ENCODE measurements at regions not wholly inside any gene's neighbourhood (a gene's known extent, or its start where the extent isn't known, plus 50 kb on each side); places are given as distances from the start of the nearest gene placed in this dataset.

- Histone ChIP-seq H3K4me1 (ENCODE audit: control insufficient read depth in 1 of 2, low read depth in 2 of 2) (peaks cover 0 to 9% of the 10 kb centered on the region in 2 donors), H3K4me3 (no peak overlapping the region), H3K36me3 (no peaks in the 10 kb centered on the region), H3K27me3 (replicated peaks; ENCODE audit: insufficient read depth) (no peaks in the 10 kb centered on the region), H3K9me3 (no peaks in the 10 kb centered on the region), H3K27ac (no peak overlapping the region)
- TF ChIP-seq, protein P1, sequence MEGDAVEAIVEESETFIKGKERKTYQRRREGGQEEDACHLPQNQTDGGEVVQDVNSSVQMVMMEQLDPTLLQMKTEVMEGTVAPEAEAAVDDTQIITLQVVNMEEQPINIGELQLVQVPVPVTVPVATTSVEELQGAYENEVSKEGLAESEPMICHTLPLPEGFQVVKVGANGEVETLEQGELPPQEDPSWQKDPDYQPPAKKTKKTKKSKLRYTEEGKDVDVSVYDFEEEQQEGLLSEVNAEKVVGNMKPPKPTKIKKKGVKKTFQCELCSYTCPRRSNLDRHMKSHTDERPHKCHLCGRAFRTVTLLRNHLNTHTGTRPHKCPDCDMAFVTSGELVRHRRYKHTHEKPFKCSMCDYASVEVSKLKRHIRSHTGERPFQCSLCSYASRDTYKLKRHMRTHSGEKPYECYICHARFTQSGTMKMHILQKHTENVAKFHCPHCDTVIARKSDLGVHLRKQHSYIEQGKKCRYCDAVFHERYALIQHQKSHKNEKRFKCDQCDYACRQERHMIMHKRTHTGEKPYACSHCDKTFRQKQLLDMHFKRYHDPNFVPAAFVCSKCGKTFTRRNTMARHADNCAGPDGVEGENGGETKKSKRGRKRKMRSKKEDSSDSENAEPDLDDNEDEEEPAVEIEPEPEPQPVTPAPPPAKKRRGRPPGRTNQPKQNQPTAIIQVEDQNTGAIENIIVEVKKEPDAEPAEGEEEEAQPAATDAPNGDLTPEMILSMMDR (IDR thresholded peaks at IDR 0.05), result no peak
- no peak for ATAC-seq (ENCODE audit: insufficient number of reproducible peaks, low FRiP score, low read depth)
- DNase-seq (ENCODE audit: low spot score), result no peak
Observed at GRCh38 chr13:74009100-74009668, 125.0 kb downstream of the KLF12 start.

DNA sequence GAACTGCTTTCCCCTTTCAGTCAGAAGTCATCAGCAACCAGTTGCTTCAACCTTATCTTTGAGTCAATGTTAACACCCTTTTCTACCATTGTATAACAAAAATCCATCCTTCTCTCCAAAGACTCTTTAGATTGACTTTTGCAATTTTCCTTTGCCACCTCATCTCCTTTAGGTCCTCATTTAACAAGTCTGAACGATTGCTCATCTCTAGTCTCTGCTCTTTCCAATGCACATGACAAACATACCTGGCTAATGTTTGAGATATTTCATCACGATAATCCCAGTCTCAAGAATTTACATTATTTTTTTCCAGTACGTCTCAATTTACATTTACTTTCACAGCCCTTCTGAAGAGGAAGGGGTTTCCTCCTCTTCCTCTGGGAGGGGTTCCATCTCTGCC, 127.5 kb downstream of the KLF12 start:
- ATAC-seq (ENCODE audit: insufficient number of reproducible peaks, low FRiP score, low read depth), result no peak
- no peaks in the 10 kb centered on the region for H3K9me3 ChIP-seq
- no peak overlapping the region for H3K27ac ChIP-seq
- no peak for DNase-seq (ENCODE audit: low spot score)
- no peaks in the 10 kb centered on the region for H3K27me3 ChIP-seq (replicated peaks; ENCODE audit: insufficient read depth)
- H3K36me3 ChIP-seq, result no peaks in the 10 kb centered on the region
- H3K4me1 ChIP-seq (ENCODE audit: control insufficient read depth in 1 of 2, low read depth in 2 of 2), result peaks cover 0 to 14% of the 10 kb centered on the region in 2 donors
- no peak overlapping the region for H3K4me3 ChIP-seq
- TF ChIP-seq, protein P1 (IDR thresholded peaks at IDR 0.05), result no peak

- H3K36me3 ChIP-seq, result no peaks in the 10 kb centered on the region
- H3K4me3 ChIP-seq, result no peak overlapping the region
- no peak overlapping the region for H3K27ac ChIP-seq
- peaks cover 0 to 14% of the 10 kb centered on the region in 2 donors for H3K4me1 ChIP-seq (ENCODE audit: control insufficient read depth in 1 of 2, low read depth in 2 of 2)
- TF ChIP-seq, protein P1 (IDR thresholded peaks at IDR 0.05), result no peak
- no peak for DNase-seq (ENCODE audit: low spot score)
- no peaks in the 10 kb centered on the region for H3K9me3 ChIP-seq
- ATAC-seq (ENCODE audit: insufficient number of reproducible peaks, low FRiP score, low read depth), result no peak
- no peaks in the 10 kb centered on the region for H3K27me3 ChIP-seq (replicated peaks; ENCODE audit: insufficient read depth)
Observed at GRCh38 chr13:74005320-74006157, 128.7 kb downstream of the KLF12 start.

DNA sequence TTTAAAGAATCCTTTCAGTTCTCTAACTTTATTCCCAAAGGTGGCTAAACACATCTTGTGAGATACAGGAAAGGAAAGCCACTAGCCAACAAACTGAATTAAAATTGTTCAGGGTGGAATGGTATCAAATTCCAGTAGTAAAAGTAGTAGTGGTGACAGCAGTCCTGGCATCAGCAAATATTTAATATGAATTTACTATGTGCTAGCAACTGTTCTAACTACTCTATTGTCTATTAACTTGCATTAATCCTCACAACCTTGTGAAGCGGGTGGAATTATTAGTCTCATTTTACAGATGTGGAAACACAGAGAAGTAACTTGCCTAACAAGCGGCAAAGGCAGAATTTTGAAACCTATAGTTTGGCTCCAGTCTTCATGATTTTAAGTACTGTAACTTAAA, 130.1 kb downstream of the KLF12 start:
- no peak overlapping the region for H3K27ac ChIP-seq
- H3K4me3 ChIP-seq, result no peak overlapping the region
- TF ChIP-seq, protein P1 (IDR thresholded peaks at IDR 0.05), result no peak
- H3K36me3 ChIP-seq, result no peaks in the 10 kb centered on the region
- H3K27me3 ChIP-seq (replicated peaks; ENCODE audit: insufficient read depth), result no peaks in the 10 kb centered on the region
- ATAC-seq (ENCODE audit: insufficient number of reproducible peaks, low FRiP score, low read depth), result no peak
- H3K4me1 ChIP-seq (ENCODE audit: control insufficient read depth in 1 of 2, low read depth in 2 of 2), result peaks cover 0 to 14% of the 10 kb centered on the region in 2 donors
- no peak for DNase-seq (ENCODE audit: low spot score)
- no peaks in the 10 kb centered on the region for H3K9me3 ChIP-seq

GRCh38 chr13:74003374-74003773, 130.8 kb downstream of the KLF12 start:
- TF ChIP-seq, protein P1 (IDR thresholded peaks at IDR 0.05), result no peak
- Histone ChIP-seq H3K36me3 (no peaks in the 10 kb centered on the region), H3K4me1 (ENCODE audit: control insufficient read depth in 1 of 2, low read depth in 2 of 2) (peaks cover 0 to 14% of the 10 kb centered on the region in 2 donors), H3K9me3 (no peaks in the 10 kb centered on the region), H3K27me3 (replicated peaks; ENCODE audit: insufficient read depth) (no peaks in the 10 kb centered on the region), H3K27ac (no peak overlapping the region), H3K4me3 (no peak overlapping the region)
- ATAC-seq (ENCODE audit: insufficient number of reproducible peaks, low FRiP score, low read depth) (no peak), DNase-seq (ENCODE audit: low spot score) (no peak)
